ENCODE measurements at regions not wholly inside any gene's neighbourhood (a gene's known extent, or its start where the extent isn't known, plus 50 kb on each side); places are given as distances from the start of the nearest gene placed in this dataset.
"Not testable (repeated sequence)": the region's sequence is repeated elsewhere in the genome, so short reads cannot be mapped to it uniquely, and the experiment has no call there.

- no peak for DNase-seq (ENCODE audit: low spot score)
Measured at GRCh38 chr6:138662471-138662870, 111.1 kb upstream of the CCDC28A start.

- no peak for DNase-seq (ENCODE audit: low spot score)
Measured at GRCh38 chr6:138663892-138664291, 109.7 kb upstream of the CCDC28A start.

GRCh38 chr6:138664745-138665144 lies 108.8 kb upstream of the CCDC28A start:
- DNase-seq (ENCODE audit: low spot score): no peak

GRCh38 chr6:138666636-138667035 lies 106.9 kb upstream of the CCDC28A start:
- DNase-seq (ENCODE audit: low spot score): no peak

GRCh38 chr6:138667408-138667807 lies 106.2 kb upstream of the CCDC28A start:
- DNase-seq (ENCODE audit: low spot score): no peak

- no peak for DNase-seq (ENCODE audit: low spot score)
Measured at GRCh38 chr6:138671351-138671750, 102.2 kb upstream of the CCDC28A start.

- DNase-seq (ENCODE audit: low spot score): no peak
Measured at GRCh38 chr6:138673346-138674014, 100.1 kb upstream of the CCDC28A start.

- not testable (repeated sequence) for DNase-seq (ENCODE audit: low spot score)
Measured at GRCh38 chr6:138674444-138674843, 99.1 kb upstream of the CCDC28A start.

- DNase-seq (ENCODE audit: low spot score): no peak
Measured at GRCh38 chr6:138677538-138677937, 96.0 kb upstream of the CCDC28A start.

- no peak for DNase-seq (ENCODE audit: low spot score)
Measured at GRCh38 chr6:138678168-138678567, 95.4 kb upstream of the CCDC28A start.

- no peak for DNase-seq (ENCODE audit: low spot score)
Measured at GRCh38 chr6:138680085-138680484, 93.5 kb upstream of the CCDC28A start.

GRCh38 chr6:138681627-138682026 lies 91.9 kb upstream of the CCDC28A start:
- no peak for DNase-seq (ENCODE audit: low spot score)

GRCh38 chr6:138682704-138683527 lies 90.7 kb upstream of the CCDC28A start:
- no peak for DNase-seq (ENCODE audit: low spot score)

- no peak for DNase-seq (ENCODE audit: low spot score)
Measured at GRCh38 chr6:138685257-138685656, 88.3 kb upstream of the CCDC28A start.

GRCh38 chr6:138685781-138686180 lies 87.8 kb upstream of the CCDC28A start:
- no peak for DNase-seq (ENCODE audit: low spot score)

- DNase-seq (ENCODE audit: low spot score): no peak
Measured at GRCh38 chr6:138688580-138688979, 85.0 kb upstream of the CCDC28A start.

GRCh38 chr6:138689849-138690248 lies 83.7 kb upstream of the CCDC28A start:
- DNase-seq (ENCODE audit: low spot score): no peak

- no peak for DNase-seq (ENCODE audit: low spot score)
Measured at GRCh38 chr6:138690975-138691594, 82.5 kb upstream of the CCDC28A start.

GRCh38 chr6:138691595-138692057 lies 81.9 kb upstream of the CCDC28A start:
- no peak for DNase-seq (ENCODE audit: low spot score)

GRCh38 chr6:138692058-138692977 lies 81.3 kb upstream of the CCDC28A start:
- peak; percentile 88 for DNase-seq (ENCODE audit: low spot score)

GRCh38 chr6:138692978-138693909 lies 80.3 kb upstream of the CCDC28A start:
- peak; percentile 82 for DNase-seq (ENCODE audit: low spot score)
